Middle frontal gyrus (tissue), 1 donor: ENCODE measurements at regions not wholly inside any gene's neighbourhood (a gene's known extent, or its start where the extent isn't known, plus 50 kb on each side); places are given as distances from the start of the nearest gene placed in this dataset.
"Not testable (repeated sequence)": the region's sequence is repeated elsewhere in the genome, so short reads cannot be mapped to it uniquely, and the experiment has no call there.

Experiments used
- DNase-seq: peaks from one replicate; pipeline ENCODE4 v3.0.0-alpha.2; 2015; ENCODE audit warnings: low spot score; ENCODE audit errors: extremely low spot score

- DNase-seq = no peak
These were observed 92.2 kb upstream of the NT5E start for GRCh38 chr6:85357651-85358050.

GRCh38 chr6:85356743-85357142 is 93.1 kb upstream of the NT5E start:
- not testable (repeated sequence) for DNase-seq

GRCh38 chr6:85355816-85356215 is 94.1 kb upstream of the NT5E start:
- no peak for DNase-seq

GRCh38 chr6:85354761-85355618 is 94.9 kb upstream of the NT5E start:
- DNase-seq = peak; percentile 32

- DNase-seq = no peak
These were observed 96.9 kb upstream of the NT5E start for GRCh38 chr6:85353012-85353411.

- no peak for DNase-seq
These were observed 101.2 kb upstream of the NT5E start for GRCh38 chr6:85348643-85349042.

GRCh38 chr6:85347812-85348211 is 102.1 kb upstream of the NT5E start:
- DNase-seq = peak; percentile 41

GRCh38 chr6:85346196-85346595 is 103.7 kb upstream of the NT5E start:
- no peak for DNase-seq

GRCh38 chr6:85344996-85345395 is 104.9 kb upstream of the NT5E start:
- no peak for DNase-seq

- DNase-seq = no peak
These were observed 106.5 kb upstream of the NT5E start for GRCh38 chr6:85343428-85343827.

GRCh38 chr6:85329196-85329595 is 120.7 kb upstream of the NT5E start:
- DNase-seq = no peak

- not testable (repeated sequence) for DNase-seq
These were observed 124.1 kb upstream of the NT5E start for GRCh38 chr6:85325811-85326210.

- peak; percentile 72 for DNase-seq
These were observed 126.3 kb upstream of the NT5E start for GRCh38 chr6:85323435-85324040.

GRCh38 chr6:85322446-85323105 is 127.3 kb upstream of the NT5E start:
- DNase-seq = no peak

GRCh38 chr6:85321906-85322305 is 128.0 kb upstream of the NT5E start:
- DNase-seq = no peak

GRCh38 chr6:85314586-85314985 is 135.3 kb upstream of the NT5E start:
- no peak for DNase-seq

GRCh38 chr6:85300581-85300980 is 149.3 kb upstream of the NT5E start:
- no peak for DNase-seq

GRCh38 chr6:85298553-85298952 is 151.3 kb upstream of the NT5E start:
- no peak for DNase-seq

- no peak for DNase-seq
These were observed 158.6 kb upstream of the NT5E start for GRCh38 chr6:85291326-85291725.

- no peak for DNase-seq
These were observed 162.2 kb upstream of the NT5E start for GRCh38 chr6:85287654-85288053.

GRCh38 chr6:85287158-85287557 is 162.7 kb upstream of the NT5E start:
- no peak for DNase-seq

- DNase-seq = not testable (repeated sequence)
These were observed 163.4 kb upstream of the NT5E start for GRCh38 chr6:85286507-85286906.
